GM23338 (cell line): ENCODE measurements at regions not wholly inside any gene's neighbourhood (a gene's known extent, or its start where the extent isn't known, plus 50 kb on each side); places are given as distances from the start of the nearest gene placed in this dataset.

Experiments used
- ATAC-seq: fragments of 200-7000 bp; cut with Tn5 transposase; 3 replicates; pipeline ENCODE4 v1.9.1; 2020
- DNase-seq: peaks from one replicate; pipeline ENCODE4 v3.0.0-alpha.2; 2015; ENCODE audit warnings: low spot score
- H2AFZ ChIP-seq: fragments of 200-600 bp; sonication (generic); 2 replicates; pipeline ENCODE4 v1.8.0; 2016; ENCODE audit warnings: antibody characterized with exemption, mild to moderate bottlenecking, moderate library complexity
- H3F3A ChIP-seq: fragments of 200-600 bp; sonication (generic); replicated peaks from 2 replicates; pipeline ENCODE4 v1.8.0; 2017; ENCODE audit warnings: antibody characterized with exemption, mixed run types, low read depth
- H3K27ac ChIP-seq: fragments of 200-600 bp; sonication (generic); 2 replicates; pipeline ENCODE4 v1.6.1; 2016; ENCODE audit warnings: low read depth
- H3K27me3 ChIP-seq: fragments of 200-600 bp; sonication (generic); 2 replicates; pipeline ENCODE4 v1.8.0; 2016; ENCODE audit warnings: mild to moderate bottlenecking, mixed run types, moderate library complexity; ENCODE audit not compliant: insufficient read depth
- H3K36me3 ChIP-seq: fragments of 200-600 bp; sonication (generic); 2 replicates; pipeline ENCODE4 v1.8.0; 2016; ENCODE audit warnings: mild to moderate bottlenecking; ENCODE audit not compliant: insufficient read depth
- H3K4me1 ChIP-seq: fragments of 200-600 bp; sonication (generic); 2 replicates; pipeline ENCODE4 v1.8.0; 2016; ENCODE audit warnings: mild to moderate bottlenecking, moderate library complexity; ENCODE audit not compliant: insufficient read depth
- H3K4me2 ChIP-seq: fragments of 200-600 bp; sonication (generic); 2 replicates; pipeline ENCODE4 v1.7.1; 2017; ENCODE audit warnings: mixed run types
- H3K4me3 ChIP-seq: fragments of 200-600 bp; sonication (generic); 2 replicates; pipeline ENCODE4 v1.6.1; 2016; ENCODE audit warnings: mixed run types
- H3K79me2 ChIP-seq: fragments of 200-600 bp; sonication (generic); replicated peaks from 2 replicates; pipeline ENCODE4 v1.8.0; 2017; ENCODE audit warnings: mild to moderate bottlenecking; ENCODE audit not compliant: insufficient read depth
- H3K9me2 ChIP-seq: fragments of 200-600 bp; sonication (generic); 2 replicates; pipeline ENCODE4 v1.8.0; 2017; ENCODE audit not compliant: insufficient read depth
- H4K20me1 ChIP-seq: fragments of 200-600 bp; sonication (generic); replicated peaks from 2 replicates; pipeline ENCODE4 v1.8.0; 2017; ENCODE audit warnings: mild to moderate bottlenecking; ENCODE audit not compliant: insufficient read depth
- H3K27ac Mint-ChIP-seq: 2 replicates; pipeline ENCODE4 v1.8.0; 2020; ENCODE audit warnings: inconsistent platforms, mild to moderate bottlenecking, moderate library complexity, mixed read lengths
- H3K27me3 Mint-ChIP-seq: 3 replicates; pipeline ENCODE4 v1.8.0; 2022; ENCODE audit warnings: low read depth, mild to moderate bottlenecking, moderate library complexity, mixed read lengths, inconsistent platforms; ENCODE audit not compliant: insufficient read depth, poor library complexity
- H3K36me3 Mint-ChIP-seq: 3 replicates; pipeline ENCODE4 v1.8.0; 2021; ENCODE audit warnings: low read depth, mild to moderate bottlenecking, inconsistent platforms, moderate library complexity, mixed read lengths
- H3K4me1 Mint-ChIP-seq: 3 replicates; pipeline ENCODE4 v1.8.0; 2020; ENCODE audit warnings: mild to moderate bottlenecking, inconsistent platforms, mixed read lengths
- H3K4me3 Mint-ChIP-seq: 3 replicates; pipeline ENCODE4 v1.8.0; 2021; ENCODE audit warnings: moderate library complexity, mild to moderate bottlenecking, inconsistent platforms, mixed read lengths
- H3K9me3 Mint-ChIP-seq: 3 replicates; pipeline ENCODE4 v1.8.0; 2020; ENCODE audit warnings: moderate library complexity, mild to moderate bottlenecking, inconsistent platforms, mixed read lengths
- CTCF ChIP-seq, 2 experiments: fragments of 200-600 bp in 1 of 2; sonication (generic) in 1 of 2; conservative IDR thresholded peaks; 2 replicates each; pipeline versions ENCODE4 v1.5.1 to v1.6.1; 2016 to 2017; ENCODE audit warnings: antibody characterized with exemption in 2 of 2, low read depth in 2 of 2, mild to moderate bottlenecking in 2 of 2, moderate library complexity in 1 of 2
- ETS1 ChIP-seq: IDR thresholded peaks from 2 replicates; pipeline ENCODE4 v1.6.1; 2016; ENCODE audit warnings: antibody characterized with exemption
- EZH2 ChIP-seq: fragments of 200-600 bp; sonication (generic); IDR thresholded peaks from one replicate; pipeline ENCODE4 v1.8.0; 2017; ENCODE audit warnings: antibody characterized with exemption, mild to moderate bottlenecking, low read depth; ENCODE audit not compliant: unreplicated experiment
- JUNB ChIP-seq: IDR thresholded peaks from one replicate; pipeline ENCODE4 v1.6.1; 2016; ENCODE audit warnings: antibody characterized with exemption; ENCODE audit not compliant: unreplicated experiment
- NANOG ChIP-seq: IDR thresholded peaks from 2 replicates; pipeline ENCODE4 v1.6.1; 2016; ENCODE audit warnings: antibody characterized with exemption, borderline replicate concordance
- POLR2AphosphoS5 ChIP-seq: IDR thresholded peaks from 2 replicates; pipeline ENCODE4 v1.6.1; 2016; ENCODE audit warnings: antibody characterized with exemption, low read depth
- STAT1 ChIP-seq: IDR thresholded peaks from one replicate; pipeline ENCODE4 v1.6.1; 2016; ENCODE audit warnings: antibody characterized with exemption; ENCODE audit not compliant: unreplicated experiment
- ZNF114 ChIP-seq: fragments of 250-450 bp; sonication (Bioruptor Pico); IDR thresholded peaks from 2 replicates; pipeline ENCODE4 v1.5.0; 2020; ENCODE audit warnings: mild to moderate bottlenecking, moderate library complexity
- ZNF331 ChIP-seq: fragments of 250-450 bp; sonication (Bioruptor Pico); IDR thresholded peaks from 2 replicates; pipeline ENCODE4 v1.5.0; 2020; ENCODE audit warnings: low read depth, mild to moderate bottlenecking, moderate library complexity
- ZNF462 ChIP-seq: fragments of 250-450 bp; sonication (Bioruptor Pico); IDR thresholded peaks from 2 replicates; pipeline ENCODE4 v1.5.0; 2020; ENCODE audit warnings: mild to moderate bottlenecking, moderate library complexity

GRCh38 chr13:86846501-86846900 lies 824.7 kb upstream of the SLITRK5 start:
- DNase-seq, result no peak
- Mint-ChIP-seq H3K4me1 (no peaks in the 10 kb centered on the region; the same call in 1 of the 3 replicates), H3K27me3 (no peaks in the 10 kb centered on the region), H3K27ac (no peak overlapping the region), H3K4me3 (no peak overlapping the region), H3K9me3 (peaks cover 3% of the 10 kb centered on the region), H3K36me3 (no peaks in the 10 kb centered on the region)
- no peaks in the 10 kb centered on the region for H4K20me1 ChIP-seq
- no peaks in the 10 kb centered on the region for H3K27me3 ChIP-seq
- H3K27ac ChIP-seq, result no peak overlapping the region
- H3K9me2 ChIP-seq, result no peaks in the 10 kb centered on the region
- H3K4me3 ChIP-seq, result no peak overlapping the region
- no peak overlapping the region for H3K4me2 ChIP-seq
- ATAC-seq, result no peak
- H3K4me1 ChIP-seq, result no peaks in the 10 kb centered on the region
- no peaks in the 10 kb centered on the region for H3K36me3 ChIP-seq
- H3K79me2 ChIP-seq, result no peaks in the 10 kb centered on the region
- H3F3A ChIP-seq, result no peaks in the 10 kb centered on the region
- H2AFZ ChIP-seq, result no peak overlapping the region
- TF ChIP-seq NANOG (no peak), EZH2 (no peak), ZNF114 (no peak), STAT1 (no peak), ZNF331 (CRISPR knock-in tag) (no peak), ZNF462 (CRISPR knock-in tag) (no peak), POLR2AphosphoS5 (no peak), CTCF (conservative IDR thresholded peaks at IDR 0.05; ENCODE audit: low read depth in 2 of 2) (no peak), ETS1 (no peak), JUNB (no peak)
